ENCODE measurements at regions not wholly inside any gene's neighbourhood (a gene's known extent, or its start where the extent isn't known, plus 50 kb on each side); places are given as distances from the start of the nearest gene placed in this dataset.
A peak's percentile ranks its signal among the peaks of the same experiment; 100 is the strongest.

DNA sequence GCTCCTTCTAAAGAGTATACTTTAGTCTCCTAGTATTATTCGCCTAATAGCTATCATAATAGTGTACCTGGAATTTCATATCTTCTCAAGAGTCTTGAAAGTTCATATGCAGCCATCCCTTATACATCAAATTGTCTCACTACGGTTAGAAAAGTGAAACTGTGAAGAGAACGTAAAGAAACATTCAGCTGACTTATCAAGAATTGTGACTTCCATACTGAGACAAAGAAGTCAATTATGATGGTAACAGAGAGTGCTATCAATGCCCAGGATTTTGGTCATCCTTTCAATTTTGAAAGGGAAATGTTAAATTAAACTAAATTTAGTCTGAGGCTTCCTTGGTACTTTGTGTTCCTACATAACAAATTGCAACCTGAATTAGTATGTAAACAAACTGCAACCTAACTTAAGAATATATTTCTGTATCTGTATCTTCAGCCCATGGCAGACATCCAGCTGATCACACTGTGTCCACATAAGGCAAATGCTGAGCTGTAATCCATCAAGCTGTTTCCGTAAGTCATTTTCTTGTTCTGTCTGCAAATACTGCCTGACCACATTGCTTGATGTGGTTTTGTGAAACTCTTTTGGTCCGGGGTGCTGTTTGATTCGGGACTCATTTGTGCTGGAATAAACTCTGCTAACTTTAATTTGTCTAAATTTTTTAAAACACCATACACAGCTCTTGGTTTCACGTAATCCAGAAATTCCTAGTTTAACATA, 469.6 kb downstream of the SI start:
- no peak overlapping the region for H3K27ac Mint-ChIP-seq (ENCODE audit: unreplicated experiment)
- H3K4me3 Mint-ChIP-seq: no peak overlapping the region
- no peak for DNase-seq (ENCODE audit: low read depth, low spot score)
- no peaks in the 10 kb centered on the region for H3K27me3 Mint-ChIP-seq (ENCODE audit: low read depth)
- peaks cover 4% of the 10 kb centered on the region for H3K9me3 Mint-ChIP-seq
- H3K36me3 Mint-ChIP-seq (ENCODE audit: low read depth): no peaks in the 10 kb centered on the region
- H3K4me1 Mint-ChIP-seq: no peaks in the 10 kb centered on the region
- TF ChIP-seq, protein P1, sequence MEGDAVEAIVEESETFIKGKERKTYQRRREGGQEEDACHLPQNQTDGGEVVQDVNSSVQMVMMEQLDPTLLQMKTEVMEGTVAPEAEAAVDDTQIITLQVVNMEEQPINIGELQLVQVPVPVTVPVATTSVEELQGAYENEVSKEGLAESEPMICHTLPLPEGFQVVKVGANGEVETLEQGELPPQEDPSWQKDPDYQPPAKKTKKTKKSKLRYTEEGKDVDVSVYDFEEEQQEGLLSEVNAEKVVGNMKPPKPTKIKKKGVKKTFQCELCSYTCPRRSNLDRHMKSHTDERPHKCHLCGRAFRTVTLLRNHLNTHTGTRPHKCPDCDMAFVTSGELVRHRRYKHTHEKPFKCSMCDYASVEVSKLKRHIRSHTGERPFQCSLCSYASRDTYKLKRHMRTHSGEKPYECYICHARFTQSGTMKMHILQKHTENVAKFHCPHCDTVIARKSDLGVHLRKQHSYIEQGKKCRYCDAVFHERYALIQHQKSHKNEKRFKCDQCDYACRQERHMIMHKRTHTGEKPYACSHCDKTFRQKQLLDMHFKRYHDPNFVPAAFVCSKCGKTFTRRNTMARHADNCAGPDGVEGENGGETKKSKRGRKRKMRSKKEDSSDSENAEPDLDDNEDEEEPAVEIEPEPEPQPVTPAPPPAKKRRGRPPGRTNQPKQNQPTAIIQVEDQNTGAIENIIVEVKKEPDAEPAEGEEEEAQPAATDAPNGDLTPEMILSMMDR (conservative IDR thresholded peaks at IDR 0.05): no peak

DNA sequence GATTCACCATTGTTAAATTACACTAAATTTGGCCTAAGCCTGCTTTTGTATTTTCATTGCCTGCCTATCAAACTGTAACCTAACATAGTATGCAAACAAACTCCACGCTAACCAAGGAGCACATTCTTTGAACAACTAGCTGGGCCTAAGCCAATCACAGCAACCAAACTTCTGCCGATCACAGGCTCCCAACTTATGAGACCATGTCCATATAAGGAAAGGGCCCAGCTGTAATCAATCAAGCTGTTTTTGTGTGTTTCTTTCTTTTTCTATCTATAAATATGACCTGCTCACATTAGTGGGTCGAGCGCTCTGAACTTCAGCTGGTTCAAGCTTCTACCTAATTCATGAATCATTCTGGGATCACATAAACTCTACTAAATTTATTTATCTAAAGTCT, 473.6 kb downstream of the SI start:
- Mint-ChIP-seq H3K27ac (ENCODE audit: unreplicated experiment) (no peak overlapping the region), H3K36me3 (ENCODE audit: low read depth) (no peaks in the 10 kb centered on the region), H3K4me1 (no peaks in the 10 kb centered on the region), H3K27me3 (ENCODE audit: low read depth) (no peaks in the 10 kb centered on the region), H3K4me3 (no peak overlapping the region), H3K9me3 (peaks cover 4% of the 10 kb centered on the region)
- no peak for DNase-seq (ENCODE audit: low read depth, low spot score)
- TF ChIP-seq, protein P1 (conservative IDR thresholded peaks at IDR 0.05): no peak

DNA sequence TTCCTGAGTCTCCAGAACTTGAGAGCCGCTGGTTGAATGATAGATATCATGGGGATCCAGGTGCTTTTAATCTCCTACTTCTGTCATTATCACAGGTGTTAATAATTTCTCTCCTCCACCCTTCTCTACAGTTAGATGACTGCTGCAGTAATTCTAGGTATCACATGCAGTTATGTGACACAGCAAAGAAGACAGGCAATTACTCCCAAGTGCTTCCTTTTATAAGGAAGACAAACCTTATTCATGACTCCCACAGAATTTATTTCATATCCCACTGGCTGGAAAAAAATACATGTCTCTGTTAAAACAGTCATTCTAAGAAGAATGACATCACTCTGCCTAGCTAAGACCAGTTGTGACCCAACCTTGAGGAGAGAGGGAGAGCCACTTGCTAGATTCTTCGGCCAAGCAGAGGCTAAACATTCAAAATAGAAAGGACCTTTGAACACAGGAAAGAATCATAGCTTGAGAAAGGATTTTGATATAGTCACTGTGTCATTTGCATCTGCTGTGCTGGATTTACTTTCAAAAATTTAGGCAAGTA, 500.6 kb downstream of the SI start:
- H3K36me3 Mint-ChIP-seq (ENCODE audit: low read depth): no peaks in the 10 kb centered on the region
- TF ChIP-seq, protein P1 (conservative IDR thresholded peaks at IDR 0.05): no peak

DNA sequence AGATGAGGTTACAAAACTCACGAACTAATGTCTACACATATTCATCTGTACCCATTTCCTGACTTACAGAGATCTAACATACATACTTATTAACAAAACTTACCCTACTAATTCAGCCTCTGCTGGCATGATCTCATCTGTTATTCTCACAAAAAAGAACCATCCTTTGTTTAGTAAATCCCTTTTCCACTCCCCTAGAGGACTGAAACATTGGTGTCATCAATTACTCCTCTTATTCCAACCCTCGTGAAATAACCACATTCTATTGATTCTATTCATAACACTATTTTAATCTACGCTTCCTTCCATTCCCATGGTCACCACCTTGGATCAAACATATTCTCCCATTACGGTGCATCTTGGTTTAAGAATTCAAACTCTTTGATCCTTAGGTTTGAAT, 505.9 kb downstream of the SI start:
- DNase-seq (ENCODE audit: low read depth, low spot score): no peak
- no peaks in the 10 kb centered on the region for H3K4me1 Mint-ChIP-seq
- TF ChIP-seq, protein P1 (conservative IDR thresholded peaks at IDR 0.05): no peak
- H3K27ac Mint-ChIP-seq (ENCODE audit: unreplicated experiment): no peak overlapping the region
- H3K4me3 Mint-ChIP-seq: no peak overlapping the region
- no peaks in the 10 kb centered on the region for H3K27me3 Mint-ChIP-seq (ENCODE audit: low read depth)
- H3K36me3 Mint-ChIP-seq (ENCODE audit: low read depth): no peaks in the 10 kb centered on the region
- H3K9me3 Mint-ChIP-seq: peaks cover 3% of the 10 kb centered on the region

More for the DNA sequence above, 500.6 kb downstream of the SI start:
- DNase-seq (ENCODE audit: low read depth, low spot score): no peak
- Mint-ChIP-seq H3K4me1 (no peaks in the 10 kb centered on the region), H3K9me3 (no peaks in the 10 kb centered on the region), H3K4me3 (no peak overlapping the region), H3K27ac (ENCODE audit: unreplicated experiment) (no peak overlapping the region), H3K27me3 (ENCODE audit: low read depth) (no peaks in the 10 kb centered on the region)

DNA sequence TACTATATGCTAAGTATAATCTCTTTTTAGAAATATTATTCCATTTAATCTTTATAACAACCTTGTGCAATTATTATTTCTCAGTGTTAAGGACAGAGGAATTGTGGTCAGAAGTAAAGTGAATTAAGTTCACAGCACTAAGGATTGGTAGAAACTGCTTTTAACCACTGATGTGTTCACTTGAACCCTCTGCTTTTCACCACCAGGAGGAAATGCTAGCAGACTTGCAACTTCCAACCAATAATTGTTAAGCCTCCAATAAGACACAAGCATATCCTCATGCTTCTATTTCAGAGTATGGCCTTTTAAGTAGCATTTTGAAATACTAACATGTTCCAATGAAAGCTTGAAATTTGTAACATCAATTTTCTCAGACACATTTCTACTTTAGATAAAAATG, 527.4 kb downstream of the SI start:
- H3K27ac Mint-ChIP-seq (ENCODE audit: unreplicated experiment): no peak overlapping the region
- TF ChIP-seq, protein P1 (conservative IDR thresholded peaks at IDR 0.05): peak; percentile 40
- H3K4me1 Mint-ChIP-seq: no peaks in the 10 kb centered on the region
- DNase-seq (ENCODE audit: low read depth, low spot score): no peak
- H3K27me3 Mint-ChIP-seq (ENCODE audit: low read depth): no peaks in the 10 kb centered on the region
- H3K4me3 Mint-ChIP-seq: no peak overlapping the region
- no peaks in the 10 kb centered on the region for H3K36me3 Mint-ChIP-seq (ENCODE audit: low read depth)
- H3K9me3 Mint-ChIP-seq: no peaks in the 10 kb centered on the region

Measured in neural crest cell (in vitro differentiated cells).